Stimulated activated naive B cell treated with anti-CD40 and anti-IgM and Interleukin-4, amounts not matched to agents 10 μg/mL and 1 μg/mL and 100 μg/mL, for 72 hours (primary cell): ENCODE measurements at regions not wholly inside any gene's neighbourhood (a gene's known extent, or its start where the extent isn't known, plus 50 kb on each side); places are given as distances from the start of the nearest gene placed in this dataset.

Experiments used
- ATAC-seq, 2 donors: fragments of 150-1000 bp; cut with Tn5 transposase; replicated peaks; 2 replicates each; pipeline ENCODE4 v1.10.0; 2021; ENCODE audit warnings: moderate library complexity in 1 of 2
- DNase-seq: peaks from one replicate; pipeline ENCODE4 v3.0.0; 2021
- H3K27ac Mint-ChIP-seq: one replicate; pipeline ENCODE4 v1.8.0; 2022; ENCODE audit warnings: mild to moderate bottlenecking, mixed read lengths
- H3K27me3 Mint-ChIP-seq, 2 donors: one replicate each; pipeline ENCODE4 v1.8.0; 2022; ENCODE audit warnings: mixed read lengths in 2 of 2
- H3K36me3 Mint-ChIP-seq, 2 donors: one replicate each; pipeline ENCODE4 v1.8.0; 2022; ENCODE audit warnings: mixed read lengths in 2 of 2, mild to moderate bottlenecking in 1 of 2
- H3K4me1 Mint-ChIP-seq, 2 donors: one replicate each; pipeline ENCODE4 v1.8.0; 2022; ENCODE audit warnings: mixed read lengths in 2 of 2, mild to moderate bottlenecking in 1 of 2
- H3K4me3 Mint-ChIP-seq, 2 donors: one replicate each; pipeline ENCODE4 v1.8.0; 2022; ENCODE audit warnings: mild to moderate bottlenecking in 2 of 2, mixed read lengths in 2 of 2, moderate library complexity in 1 of 2
- H3K9me3 Mint-ChIP-seq, 2 donors: one replicate each; pipeline ENCODE4 v1.8.0; 2022; ENCODE audit warnings: mixed read lengths in 2 of 2, mild to moderate bottlenecking in 1 of 2

DNA sequence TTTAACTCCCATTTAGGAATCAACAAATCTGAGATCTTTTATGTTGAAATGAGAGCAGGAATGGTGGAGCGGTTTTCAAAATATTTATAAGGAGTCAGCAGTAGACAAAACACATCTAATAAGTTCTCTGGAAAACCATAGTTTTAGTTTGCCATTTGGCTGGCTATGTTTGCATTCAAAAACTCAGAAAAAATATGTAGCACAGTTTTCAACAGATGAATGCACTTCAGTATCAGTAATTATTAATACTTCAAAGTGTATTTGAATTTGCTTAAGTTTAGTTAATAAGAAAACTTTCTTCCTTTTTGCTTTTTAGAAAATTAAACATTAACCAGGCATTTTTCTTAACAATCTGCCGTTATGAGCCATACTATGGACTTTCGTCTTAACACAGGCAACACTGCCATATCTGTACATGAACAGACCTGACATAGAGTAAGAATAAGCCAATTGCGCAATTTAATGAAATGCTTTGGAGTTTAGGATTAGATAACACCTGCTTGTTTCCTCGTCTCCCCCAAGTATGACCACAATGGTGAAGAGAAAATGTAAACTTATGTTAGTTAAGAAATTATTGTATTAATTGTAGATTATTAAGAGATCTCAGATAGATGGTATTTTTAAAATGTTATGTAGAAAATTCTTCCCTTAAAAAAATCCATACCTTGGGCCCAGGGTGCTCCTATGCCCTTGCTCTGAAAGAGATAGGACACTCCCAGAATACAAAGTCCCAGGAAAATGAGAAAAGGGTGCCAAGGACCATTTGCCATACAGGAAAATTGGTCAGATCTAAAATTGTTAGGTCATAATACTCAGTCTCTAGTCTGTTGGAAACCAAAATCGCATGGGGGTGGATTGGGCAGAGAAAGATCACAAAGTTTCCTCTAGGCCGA is 552.3 kb upstream of the ARGLU1 start:
- Mint-ChIP-seq H3K27ac (no peak overlapping the region), H3K4me3 (no peak overlapping the region), H3K9me3 (no peaks in the 10 kb centered on the region), H3K27me3 (peaks cover 0 to 5% of the 10 kb centered on the region in 2 donors), H3K4me1 (no peaks in the 10 kb centered on the region), H3K36me3 (no peaks in the 10 kb centered on the region)
- DNase-seq (no peak), ATAC-seq (no peak)

DNA sequence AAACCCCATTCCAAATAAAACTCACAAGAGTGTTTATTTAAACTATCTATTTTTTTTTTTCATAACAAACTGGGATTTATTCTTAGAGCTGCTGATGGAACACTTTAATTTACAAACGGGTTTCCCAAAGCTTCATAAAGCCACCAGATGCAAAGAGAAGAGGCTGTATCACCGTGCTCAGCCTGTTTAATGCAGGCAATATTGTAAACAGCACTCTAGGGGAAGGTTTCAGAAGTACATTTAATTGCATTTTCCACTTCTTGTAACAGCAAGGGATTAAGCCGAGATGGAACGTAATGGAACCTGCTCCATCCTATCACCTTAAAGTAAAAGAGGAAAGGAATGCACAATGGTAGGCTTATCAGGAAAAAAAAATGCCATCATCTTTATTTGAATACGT is 550.6 kb upstream of the ARGLU1 start:
- Mint-ChIP-seq H3K4me3 (no peak overlapping the region), H3K27ac (no peak overlapping the region)

GRCh38 chr13:107117327-107118012 is 549.5 kb upstream of the ARGLU1 start:
- Mint-ChIP-seq H3K27me3 (peaks cover 0 to 5% of the 10 kb centered on the region in 2 donors), H3K9me3 (no peaks in the 10 kb centered on the region), H3K36me3 (no peaks in the 10 kb centered on the region), H3K4me3 (no peak overlapping the region), H3K27ac (no peak overlapping the region), H3K4me1 (no peaks in the 10 kb centered on the region)
- ATAC-seq (peak in 1 of 2 donors; percentile 16), DNase-seq (no peak)

More for the DNA sequence above, 550.6 kb upstream of the ARGLU1 start:
- Mint-ChIP-seq H3K36me3 (no peaks in the 10 kb centered on the region), H3K9me3 (no peaks in the 10 kb centered on the region), H3K27me3 (peaks cover 0 to 5% of the 10 kb centered on the region in 2 donors), H3K4me1 (no peaks in the 10 kb centered on the region)
- DNase-seq (no peak), ATAC-seq (no peak)

GRCh38 chr13:107113387-107113786 is 545.5 kb upstream of the ARGLU1 start:
- Mint-ChIP-seq H3K9me3 (peaks cover 5 to 16% of the 10 kb centered on the region in 2 donors), H3K27me3 (peaks cover 0 to 5% of the 10 kb centered on the region in 2 donors), H3K27ac (no peak overlapping the region), H3K36me3 (no peaks in the 10 kb centered on the region), H3K4me1 (no peaks in the 10 kb centered on the region), H3K4me3 (no peak overlapping the region)
- ATAC-seq (no peak), DNase-seq (no peak)

- no peak for ATAC-seq
- H3K27me3 Mint-ChIP-seq, result no peaks in the 10 kb centered on the region
- H3K4me3 Mint-ChIP-seq, result no peak overlapping the region
- H3K9me3 Mint-ChIP-seq, result peaks cover 5 to 16% of the 10 kb centered on the region in 2 donors
- H3K27ac Mint-ChIP-seq, result no peak overlapping the region
- H3K36me3 Mint-ChIP-seq, result no peaks in the 10 kb centered on the region
- no peaks in the 10 kb centered on the region for H3K4me1 Mint-ChIP-seq
- no peak for DNase-seq
These were observed 543.3 kb upstream of the ARGLU1 start for GRCh38 chr13:107111248-107111647.

GRCh38 chr13:107104631-107105030 is 536.7 kb upstream of the ARGLU1 start:
- ATAC-seq (no peak), DNase-seq (no peak)
- Mint-ChIP-seq H3K4me1 (no peaks in the 10 kb centered on the region), H3K36me3 (no peaks in the 10 kb centered on the region), H3K27me3 (no peaks in the 10 kb centered on the region), H3K27ac (no peak overlapping the region), H3K9me3 (peaks cover 3 to 8% of the 10 kb centered on the region in 2 donors), H3K4me3 (no peak overlapping the region)

GRCh38 chr13:107102676-107103075 is 534.7 kb upstream of the ARGLU1 start:
- DNase-seq, result no peak
- H3K36me3 Mint-ChIP-seq, result no peaks in the 10 kb centered on the region
- no peaks in the 10 kb centered on the region for H3K9me3 Mint-ChIP-seq
- H3K4me1 Mint-ChIP-seq, result no peaks in the 10 kb centered on the region
- H3K27me3 Mint-ChIP-seq, result no peaks in the 10 kb centered on the region
- H3K27ac Mint-ChIP-seq, result no peak overlapping the region
- no peak overlapping the region for H3K4me3 Mint-ChIP-seq
- ATAC-seq, result no peak

DNA sequence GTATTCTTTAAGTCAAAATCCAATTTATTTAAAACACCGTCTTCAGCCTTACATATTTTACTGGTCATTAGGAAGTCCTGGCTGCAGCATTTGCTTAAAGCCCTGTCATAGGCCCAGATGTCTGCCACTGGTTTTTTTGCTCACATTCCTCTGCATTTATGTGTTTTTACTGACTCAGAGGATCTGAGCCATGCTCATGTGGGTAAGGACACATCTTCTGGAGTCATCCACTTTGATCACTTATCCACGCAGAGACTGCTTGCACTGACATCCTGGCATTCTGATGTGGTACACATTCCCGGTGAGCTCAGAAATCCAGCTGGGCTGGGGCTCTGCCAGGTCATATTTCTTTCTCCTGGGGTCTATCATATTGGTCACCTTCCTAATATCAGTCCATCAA is 531.7 kb upstream of the ARGLU1 start:
- H3K9me3 Mint-ChIP-seq, result no peaks in the 10 kb centered on the region
- H3K4me3 Mint-ChIP-seq, result no peak overlapping the region
- H3K4me1 Mint-ChIP-seq, result no peaks in the 10 kb centered on the region
- H3K27ac Mint-ChIP-seq, result no peak overlapping the region
- no peak for ATAC-seq
- no peaks in the 10 kb centered on the region for H3K36me3 Mint-ChIP-seq
- no peaks in the 10 kb centered on the region for H3K27me3 Mint-ChIP-seq
- DNase-seq, result no peak

DNA sequence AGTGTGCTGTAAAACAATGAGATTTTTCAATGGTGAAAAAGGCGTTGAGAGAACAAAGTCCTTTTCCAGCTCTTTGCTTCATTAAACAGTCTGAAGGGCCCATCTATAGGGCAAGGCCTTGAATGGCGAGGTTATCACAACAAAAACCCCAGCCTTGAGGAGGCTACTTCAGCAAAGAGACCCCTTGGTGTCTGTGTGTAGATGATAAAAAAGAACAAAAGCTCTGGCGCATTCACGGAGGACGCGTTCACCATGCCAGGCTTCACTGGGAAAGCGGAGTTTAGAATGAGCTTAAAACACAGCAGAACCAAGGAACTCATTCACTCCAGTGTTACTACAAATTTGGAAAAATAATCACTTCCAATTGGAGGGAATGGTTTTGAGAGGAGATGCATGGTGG is 530.0 kb upstream of the ARGLU1 start:
- H3K4me1 Mint-ChIP-seq, result no peaks in the 10 kb centered on the region
- ATAC-seq (no peak), DNase-seq (no peak)
- no peaks in the 10 kb centered on the region for H3K9me3 Mint-ChIP-seq
- no peaks in the 10 kb centered on the region for H3K36me3 Mint-ChIP-seq
- H3K27ac Mint-ChIP-seq, result no peak overlapping the region
- no peaks in the 10 kb centered on the region for H3K27me3 Mint-ChIP-seq
- H3K4me3 Mint-ChIP-seq, result no peak overlapping the region

DNA sequence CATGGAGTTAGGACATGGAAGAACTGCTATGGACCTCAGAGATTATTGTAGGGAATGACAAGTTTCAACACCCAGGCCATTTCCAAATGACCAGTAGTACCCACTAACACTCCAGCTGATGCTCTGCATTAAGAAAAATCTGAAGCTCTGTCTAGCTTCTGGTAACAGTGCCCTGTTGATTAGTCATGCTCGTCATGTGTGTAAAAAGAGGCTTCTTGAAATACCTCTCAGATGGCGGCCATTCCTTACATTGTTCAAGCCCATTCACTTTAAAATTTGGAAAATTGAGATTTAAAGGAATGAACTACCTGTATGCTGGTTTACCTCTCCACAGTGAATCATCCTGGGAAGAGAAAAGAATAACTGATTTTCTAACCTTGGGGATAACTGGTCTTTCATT is 527.9 kb upstream of the ARGLU1 start:
- H3K4me1 Mint-ChIP-seq, result no peaks in the 10 kb centered on the region
- no peaks in the 10 kb centered on the region for H3K9me3 Mint-ChIP-seq
- DNase-seq (no peak), ATAC-seq (no peak)
- H3K36me3 Mint-ChIP-seq, result no peaks in the 10 kb centered on the region
- H3K27me3 Mint-ChIP-seq, result no peaks in the 10 kb centered on the region
- no peak overlapping the region for H3K27ac Mint-ChIP-seq
- no peak overlapping the region for H3K4me3 Mint-ChIP-seq

DNA sequence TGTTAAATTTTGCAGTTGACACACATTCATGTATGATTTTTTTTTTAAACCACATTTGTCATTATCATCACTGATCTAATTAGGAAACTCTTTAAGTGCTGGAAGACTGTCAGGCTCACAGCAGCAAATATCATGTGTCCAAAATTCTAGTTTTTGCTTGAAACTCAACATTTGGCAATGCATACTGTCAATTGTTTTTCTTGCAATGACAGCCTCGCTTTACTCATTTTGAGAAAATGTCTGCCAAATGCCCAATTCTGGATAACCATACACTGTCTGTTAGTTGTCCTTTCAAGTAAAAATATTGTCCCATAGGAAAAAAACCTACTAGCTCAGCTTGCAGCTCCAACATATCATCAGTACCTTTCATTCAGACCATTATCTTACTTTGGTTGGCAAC is 523.9 kb upstream of the ARGLU1 start:
- Mint-ChIP-seq H3K36me3 (no peaks in the 10 kb centered on the region), H3K4me1 (no peaks in the 10 kb centered on the region), H3K9me3 (no peaks in the 10 kb centered on the region), H3K27ac (no peak overlapping the region), H3K27me3 (no peaks in the 10 kb centered on the region), H3K4me3 (no peak overlapping the region)
- no peak for ATAC-seq
- DNase-seq, result no peak

DNA sequence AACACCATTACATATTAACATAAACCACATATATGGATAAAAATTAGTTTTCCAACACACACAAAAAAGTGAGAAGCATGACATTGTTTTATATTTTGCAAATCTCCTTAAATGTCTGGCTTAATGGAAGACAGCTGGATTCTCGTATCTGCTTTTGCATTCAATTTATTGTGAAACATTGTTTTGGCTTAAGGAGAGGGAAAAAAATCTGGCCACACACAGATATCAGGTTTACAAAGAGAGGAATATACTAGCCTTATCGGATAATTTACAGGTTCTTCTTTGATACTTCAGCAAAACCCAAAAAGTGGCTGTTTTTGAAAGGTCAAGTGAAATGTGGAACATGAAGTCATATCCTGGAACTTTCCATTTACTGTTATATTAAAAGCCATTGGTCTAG is 523.5 kb upstream of the ARGLU1 start:
- Mint-ChIP-seq H3K27ac (no peak overlapping the region), H3K9me3 (no peaks in the 10 kb centered on the region), H3K4me1 (no peaks in the 10 kb centered on the region), H3K4me3 (no peak overlapping the region), H3K27me3 (no peaks in the 10 kb centered on the region), H3K36me3 (no peaks in the 10 kb centered on the region)
- DNase-seq, result no peak
- ATAC-seq, result no peak

DNA sequence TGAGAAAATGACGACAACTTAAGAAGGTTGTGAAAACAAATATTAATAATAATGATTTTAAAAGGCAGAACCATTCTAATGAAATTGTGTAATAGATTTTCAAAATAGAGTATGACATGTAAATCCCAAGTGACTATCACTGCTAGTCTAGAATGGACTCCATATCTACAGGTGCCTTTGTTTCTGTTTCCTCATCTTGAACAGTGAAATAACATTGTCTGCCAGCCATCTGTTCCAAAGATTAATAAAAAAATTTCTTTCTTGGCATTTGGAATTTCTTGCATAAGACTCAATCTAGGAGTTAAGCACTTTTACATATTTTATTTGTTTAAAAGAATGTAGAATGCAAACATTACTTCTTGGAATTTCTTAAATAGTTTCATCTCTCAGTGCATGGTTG is 520.1 kb upstream of the ARGLU1 start:
- H3K27me3 Mint-ChIP-seq, result no peaks in the 10 kb centered on the region
- H3K9me3 Mint-ChIP-seq, result peaks cover 0 to 7% of the 10 kb centered on the region in 2 donors
- no peaks in the 10 kb centered on the region for H3K4me1 Mint-ChIP-seq
- H3K36me3 Mint-ChIP-seq, result no peaks in the 10 kb centered on the region
- no peak overlapping the region for H3K27ac Mint-ChIP-seq
- ATAC-seq (no peak), DNase-seq (no peak)
- H3K4me3 Mint-ChIP-seq, result no peak overlapping the region

- H3K4me1 Mint-ChIP-seq, result no peaks in the 10 kb centered on the region
These were observed 511.6 kb upstream of the ARGLU1 start for GRCh38 chr13:107079423-107080049.

More at GRCh38 chr13:107079423-107080049, 511.6 kb upstream of the ARGLU1 start:
- no peak overlapping the region for H3K27ac Mint-ChIP-seq
- H3K36me3 Mint-ChIP-seq, result no peaks in the 10 kb centered on the region
- no peak overlapping the region for H3K4me3 Mint-ChIP-seq
- peaks cover 7 to 9% of the 10 kb centered on the region in 2 donors for H3K9me3 Mint-ChIP-seq
- peak in 1 of 2 donors; percentile 29 for ATAC-seq
- H3K27me3 Mint-ChIP-seq, result no peaks in the 10 kb centered on the region
- DNase-seq, result no peak
